Embryonic facial prominence (tissue), 1 donor: ENCODE measurements at regions not wholly inside any gene's neighbourhood (a gene's known extent, or its start where the extent isn't known, plus 50 kb on each side); places are given as distances from the start of the nearest gene placed in this dataset.

Source experiments
- DNase-seq: peaks from one replicate; pipeline ENCODE4 v3.0.0-alpha.2; 2016; ENCODE audit errors: extremely low spot score

DNA sequence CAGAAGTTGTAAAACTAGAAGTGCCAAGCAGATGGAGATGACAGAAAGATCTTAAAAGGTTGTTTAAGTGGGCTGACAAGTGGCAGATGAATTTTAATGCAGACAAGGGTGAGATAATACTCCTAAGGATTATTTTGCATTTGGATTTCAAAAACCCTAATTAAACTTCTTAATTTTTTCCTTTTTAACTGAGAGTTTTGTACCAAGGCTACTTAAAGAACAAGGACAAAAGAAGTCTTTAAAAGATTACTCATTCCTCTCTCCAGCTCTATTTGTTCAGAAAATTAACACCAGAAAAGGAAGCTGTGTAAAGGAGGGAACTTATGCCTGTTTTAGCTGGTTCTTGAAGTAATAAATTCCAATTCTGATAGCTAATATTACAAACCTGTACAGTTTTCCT, 275.4 kb downstream of the ETNK1 start:
- no peak for DNase-seq

DNA sequence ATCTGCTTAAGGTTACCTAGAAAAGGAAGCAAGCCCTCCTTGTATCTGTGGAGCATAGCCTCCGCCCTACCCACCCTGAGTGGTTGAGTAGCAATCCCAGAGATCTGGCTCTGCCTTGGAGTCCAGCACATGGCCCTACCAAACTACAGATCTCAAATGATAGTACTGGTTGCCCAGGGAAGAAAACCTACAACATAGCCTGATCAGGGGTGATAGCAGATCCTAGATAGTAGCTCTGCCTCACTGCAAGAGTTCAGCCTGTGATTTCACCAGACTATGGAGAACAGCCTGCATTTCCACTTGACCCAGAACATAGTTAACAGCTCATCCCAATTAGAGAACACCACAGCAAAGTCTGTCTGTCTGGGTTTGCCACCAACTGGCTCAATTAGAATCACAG, 279.5 kb downstream of the ETNK1 start:
- DNase-seq, result no peak

DNA sequence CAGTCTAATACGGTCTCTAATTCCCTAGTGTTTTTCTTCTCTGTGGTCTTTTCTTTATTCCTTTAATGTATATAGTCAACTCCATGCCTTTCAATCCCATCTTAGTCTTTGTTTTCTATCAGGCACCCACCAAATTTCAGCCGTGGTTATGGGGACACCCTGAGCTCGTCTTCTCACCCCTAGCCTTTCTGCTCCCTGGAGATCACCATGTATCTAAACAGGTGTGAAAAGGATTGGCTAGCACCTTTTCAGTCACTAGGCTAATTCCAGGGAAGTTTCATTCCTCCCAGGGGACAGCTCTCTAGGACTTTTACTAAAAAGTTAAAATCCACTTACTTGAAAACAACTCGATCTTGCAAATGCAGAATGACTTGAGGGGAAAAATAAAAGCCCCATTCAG, 291.3 kb downstream of the ETNK1 start:
- DNase-seq, result no peak

DNA sequence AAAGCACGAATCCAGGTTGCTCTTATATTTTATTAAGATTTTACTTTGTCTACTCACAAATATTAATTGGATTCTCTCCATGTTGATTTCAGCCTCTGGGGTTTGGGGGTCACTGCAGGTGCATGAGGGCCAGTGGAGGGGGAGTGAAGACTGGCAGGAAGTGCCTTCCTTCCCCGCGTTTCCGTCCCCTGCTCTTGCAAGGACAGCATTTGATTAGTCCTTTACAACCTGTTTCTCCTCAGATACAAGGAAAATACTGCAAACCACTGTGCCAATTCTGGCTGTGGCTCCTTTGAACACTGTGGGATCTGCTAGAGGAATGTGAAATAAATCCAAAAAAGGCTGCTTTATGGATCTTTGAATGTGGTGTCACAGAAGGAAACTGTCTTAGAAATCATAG, 291.8 kb downstream of the ETNK1 start:
- no peak for DNase-seq

- no peak for DNase-seq
Observed at GRCh38 chr12:22919883-22920282, 294.9 kb downstream of the ETNK1 start.

- DNase-seq, result no peak
Observed at GRCh38 chr12:22923768-22924167, 298.8 kb downstream of the ETNK1 start.

DNA sequence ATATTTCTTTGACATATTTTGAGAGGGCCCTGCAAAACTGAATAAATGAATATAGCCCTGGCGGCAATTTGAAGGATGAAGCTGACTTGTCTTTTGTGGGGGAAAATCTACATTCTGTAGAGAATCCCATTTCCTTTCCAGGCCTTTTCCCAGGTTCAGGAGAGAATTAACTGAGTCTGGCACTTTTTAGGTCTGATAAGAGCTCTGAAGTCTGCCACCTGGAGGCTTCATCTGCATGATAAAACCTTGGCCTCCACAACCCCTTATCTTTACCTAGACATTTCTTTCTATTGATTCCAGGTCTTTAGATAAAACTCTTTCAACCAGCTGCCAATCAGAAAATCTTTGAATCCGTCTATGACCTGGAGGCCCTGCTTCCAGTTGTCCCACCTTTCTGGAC, 299.4 kb downstream of the ETNK1 start:
- DNase-seq, result no peak

GRCh38 chr12:22925623-22926022, 300.7 kb downstream of the ETNK1 start:
- no peak for DNase-seq

DNA sequence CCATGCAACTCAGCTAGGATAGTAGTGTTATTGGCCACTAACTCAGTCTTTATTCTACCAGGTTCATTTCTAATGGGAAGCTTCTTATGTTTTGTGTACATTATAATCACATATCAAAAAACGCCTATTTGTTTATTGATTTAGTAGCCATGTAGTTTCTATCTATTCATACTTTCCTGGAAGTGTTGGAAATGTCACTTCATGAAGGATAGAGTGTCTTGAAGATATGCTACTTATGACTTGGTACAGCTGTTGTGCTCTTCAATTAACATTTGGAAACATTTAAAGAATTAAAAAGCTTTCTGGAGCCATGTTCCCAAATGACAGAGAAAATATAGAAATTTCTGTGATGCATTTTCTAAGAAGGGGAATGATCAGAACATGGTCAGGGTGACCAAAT, 307.5 kb downstream of the ETNK1 start:
- no peak for DNase-seq

- DNase-seq, result no peak
Observed at GRCh38 chr12:22935090-22935489, 310.1 kb downstream of the ETNK1 start.

DNA sequence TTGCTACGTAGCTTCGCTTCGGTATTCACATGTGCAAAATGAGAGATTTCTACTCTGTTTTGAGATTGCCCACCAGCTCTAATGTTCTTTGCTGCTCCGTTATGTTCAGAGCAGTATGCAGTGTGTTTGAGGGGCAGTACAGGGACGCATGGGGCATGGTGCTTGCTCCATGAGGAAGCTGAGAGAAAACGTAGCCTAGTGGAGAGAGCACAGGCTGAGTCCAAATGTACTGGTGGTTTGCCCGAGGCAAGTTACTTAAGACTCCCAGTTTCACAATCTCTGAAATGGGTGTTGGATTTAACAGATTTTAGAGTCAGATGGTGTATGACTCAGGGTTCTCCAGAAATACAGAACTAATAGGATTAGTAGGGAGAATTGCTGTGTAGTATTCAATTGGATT, 310.5 kb downstream of the ETNK1 start:
- DNase-seq, result no peak

GRCh38 chr12:22938323-22938722, 313.4 kb downstream of the ETNK1 start:
- DNase-seq, result no peak

- DNase-seq, result no peak
Observed at GRCh38 chr12:22951206-22951605, 326.2 kb downstream of the ETNK1 start.

DNA sequence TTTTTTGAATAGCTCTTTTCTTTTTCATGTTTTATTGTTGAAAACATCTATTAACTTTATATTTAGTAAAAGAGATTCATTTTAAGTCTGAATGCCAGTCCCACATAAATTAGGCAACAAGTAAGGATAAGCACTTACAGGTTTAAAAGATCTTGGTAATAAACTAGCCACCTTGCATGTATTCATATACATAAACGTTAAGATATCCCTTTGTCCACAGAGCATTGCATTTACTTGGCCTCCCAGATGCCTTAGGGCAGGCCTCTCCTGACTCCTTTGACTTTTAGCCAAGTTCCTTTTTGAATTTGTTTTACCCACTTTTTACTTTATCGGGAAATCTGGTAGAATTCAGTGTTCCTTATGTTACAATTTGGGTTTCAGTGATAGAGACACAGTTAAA, 331.7 kb downstream of the ETNK1 start:
- no peak for DNase-seq

- no peak for DNase-seq
Observed at GRCh38 chr12:22967171-22967570, 342.2 kb downstream of the ETNK1 start.

DNA sequence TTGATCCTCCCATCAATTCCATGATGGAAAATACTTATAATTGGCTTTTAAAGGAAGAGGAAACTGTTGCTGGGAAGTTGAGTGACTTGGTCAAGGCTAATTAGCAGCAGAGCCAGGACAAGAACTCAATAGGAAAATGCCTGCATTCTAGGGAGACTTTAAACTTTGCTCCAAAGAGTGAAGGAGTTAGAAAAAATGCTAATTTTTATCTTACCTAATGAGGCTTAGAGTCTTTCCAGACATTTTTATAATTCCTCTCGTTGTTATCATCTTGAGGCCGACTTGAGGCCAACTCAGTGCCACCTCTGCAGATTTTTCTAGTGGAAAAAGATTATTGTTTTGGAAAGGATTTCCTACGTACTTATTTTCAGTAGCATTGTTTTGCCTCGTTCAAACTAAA, 344.6 kb downstream of the ETNK1 start:
- DNase-seq, result no peak

- no peak for DNase-seq
Observed at GRCh38 chr12:22971247-22971646, 346.3 kb downstream of the ETNK1 start.

DNA sequence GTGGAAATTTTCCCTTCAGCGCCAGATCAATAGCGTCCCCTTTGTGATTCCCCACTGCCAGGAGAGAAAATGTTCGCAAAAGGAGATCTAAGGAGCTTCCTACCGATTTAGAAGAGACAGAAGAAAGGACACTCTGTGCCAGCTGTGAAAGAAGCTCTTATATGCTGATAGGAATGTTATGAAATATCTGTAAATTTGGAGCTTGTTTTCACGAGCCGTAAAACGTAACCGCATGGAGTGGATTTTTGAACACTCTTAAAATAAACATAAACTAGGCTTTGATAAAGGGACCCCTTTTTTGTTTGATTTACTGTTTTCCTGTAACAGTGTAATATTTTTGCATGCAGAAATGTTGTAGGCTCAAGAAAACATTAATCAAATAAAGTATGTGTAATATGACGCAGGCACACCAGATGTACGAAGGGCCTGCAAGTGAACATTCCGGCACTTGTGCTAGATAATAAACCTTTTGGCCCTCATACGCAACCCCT, 346.8 kb downstream of the ETNK1 start:
- no peak for DNase-seq

DNA sequence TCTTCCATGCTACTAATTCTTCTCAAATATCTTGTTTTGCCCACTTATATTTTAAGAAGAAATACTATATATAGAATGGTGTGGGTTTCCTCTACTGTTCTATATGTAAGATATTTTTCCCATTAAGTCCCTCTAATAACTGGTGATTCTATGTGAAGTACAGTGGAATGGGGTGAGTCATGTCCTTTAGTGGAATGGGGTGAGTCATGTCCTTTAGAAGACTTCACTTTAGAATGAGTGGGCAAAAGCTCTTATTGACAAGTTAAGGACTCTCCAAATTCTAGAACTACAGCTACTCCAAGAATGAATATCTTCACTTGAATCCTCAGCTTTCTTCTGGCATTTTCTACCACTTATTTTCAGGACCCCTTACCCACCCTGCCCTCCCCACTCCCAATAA, 349.9 kb downstream of the ETNK1 start:
- DNase-seq, result no peak

- no peak for DNase-seq
Observed at GRCh38 chr12:22978962-22979361, 354.0 kb downstream of the ETNK1 start.

GRCh38 chr12:22979854-22980469, 355.0 kb downstream of the ETNK1 start:
- DNase-seq, result no peak

DNA sequence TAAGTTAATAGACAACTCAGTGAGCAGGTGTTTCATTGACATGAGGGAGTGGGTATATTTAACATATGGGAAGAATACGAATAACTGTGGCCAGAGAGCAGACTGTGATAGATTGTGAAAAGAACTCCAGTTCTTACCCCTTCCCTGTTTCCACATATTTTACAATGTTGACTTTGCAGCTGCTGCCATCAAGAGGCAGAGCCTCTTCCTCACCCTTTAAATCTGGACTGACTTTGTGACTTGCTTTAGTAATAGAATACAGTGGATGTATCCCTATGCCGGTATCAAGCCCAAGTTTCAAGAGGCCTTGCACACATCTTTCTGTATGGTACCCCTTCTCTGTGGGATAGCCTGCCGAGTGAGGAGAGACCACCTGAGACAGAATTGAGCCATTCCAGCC, 356.7 kb downstream of the ETNK1 start:
- DNase-seq, result no peak

DNA sequence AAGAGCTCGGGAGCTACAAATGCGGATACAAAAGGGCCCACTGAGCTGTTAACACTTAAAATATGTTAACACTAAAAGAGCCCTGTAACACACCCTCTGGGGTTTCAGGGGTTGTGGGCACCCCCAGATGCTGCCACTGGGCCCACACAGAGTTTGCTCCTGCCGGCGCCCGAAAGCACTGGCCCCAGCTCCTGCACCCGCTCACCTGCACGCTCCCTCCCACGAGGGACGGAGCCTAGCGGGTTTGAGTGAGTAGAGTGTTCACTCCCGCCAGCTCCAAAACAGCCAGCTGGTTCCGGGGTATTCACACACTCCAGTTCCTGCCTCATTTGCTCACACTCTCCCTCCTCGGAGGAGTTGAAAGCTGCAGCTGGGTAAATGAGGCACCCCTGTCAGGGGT, 357.7 kb downstream of the ETNK1 start:
- DNase-seq, result no peak

DNA sequence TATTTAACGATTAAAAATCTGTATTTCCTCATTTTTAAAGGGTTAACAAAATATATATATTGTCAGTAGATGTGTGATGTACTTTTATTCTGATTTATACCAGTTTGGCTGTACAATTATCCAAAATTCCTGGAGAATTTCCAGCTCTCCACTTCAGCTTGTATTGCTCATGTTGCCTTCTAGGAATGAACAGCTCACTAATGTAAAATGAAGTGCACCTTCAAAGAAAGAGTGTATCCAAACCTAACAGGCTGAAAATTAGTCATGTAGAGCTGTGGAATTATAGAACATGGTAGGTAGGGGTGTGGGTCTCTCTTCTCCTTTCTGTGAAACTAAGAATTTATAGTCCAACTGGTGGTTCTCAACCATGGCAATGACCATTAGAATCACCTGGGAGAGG, 362.0 kb downstream of the ETNK1 start:
- no peak for DNase-seq
